SK-N-SH treated with all-trans-retinoic acid at 6 μM for 48 hours (cell line): ENCODE measurements at regions not wholly inside any gene's neighbourhood (a gene's known extent, or its start where the extent isn't known, plus 50 kb on each side); places are given as distances from the start of the nearest gene placed in this dataset.

Source experiments
- ATAC-seq: fragments of 200-7000 bp; cut with Tn5 transposase; 3 replicates; pipeline ENCODE4 v1.9.1; 2020; ENCODE audit warnings: mild to moderate bottlenecking, moderate library complexity
- ARNTL ChIP-seq: fragments of 450-650 bp; formaldehyde crosslinking; IDR thresholded peaks from 2 replicates; pipeline ENCODE4 v1.5.0; 2020; ENCODE audit warnings: low read depth, mild to moderate bottlenecking, moderate library complexity, borderline replicate concordance
- CREB5 ChIP-seq: fragments of 250-450 bp; sonication (Bioruptor Pico); IDR thresholded peaks from 2 replicates; pipeline ENCODE4 v1.5.1; 2020; ENCODE audit warnings: low read depth, mild to moderate bottlenecking, moderate library complexity
- CSDC2 ChIP-seq: fragments of 250-450 bp; sonication (Bioruptor Pico); IDR thresholded peaks from 2 replicates; pipeline ENCODE4 v1.5.0; 2020; ENCODE audit warnings: mild to moderate bottlenecking, moderate library complexity
- CSRNP3 ChIP-seq: fragments of 250-450 bp; sonication (Bioruptor Pico); IDR thresholded peaks from 2 replicates; pipeline ENCODE4 v1.5.1; 2021; ENCODE audit warnings: mild to moderate bottlenecking, moderate library complexity
- ISL1 ChIP-seq: fragments of 250-450 bp; sonication (Bioruptor Pico); IDR thresholded peaks from 2 replicates; pipeline ENCODE4 v2.1.2; 2022; ENCODE audit warnings: mild to moderate bottlenecking, moderate library complexity
- OSR1 ChIP-seq: fragments of 250-450 bp; sonication (Bioruptor Pico); IDR thresholded peaks from 2 replicates; pipeline ENCODE4 v1.8.0; 2022; ENCODE audit warnings: moderate library complexity, mild to moderate bottlenecking, inconsistent platforms
- PATZ1 ChIP-seq: fragments of 250-450 bp; sonication (Bioruptor Pico); IDR thresholded peaks from 2 replicates; pipeline ENCODE4 v1.8.0; 2020; ENCODE audit warnings: mild to moderate bottlenecking, moderate library complexity, borderline replicate concordance
- POU6F1 ChIP-seq: fragments of 250-450 bp; sonication (Bioruptor Pico); IDR thresholded peaks from 2 replicates; pipeline ENCODE4 v1.8.0; 2021; ENCODE audit warnings: low read depth, mild to moderate bottlenecking, moderate library complexity, borderline replicate concordance
- PPARA ChIP-seq: fragments of 250-450 bp; sonication (Bioruptor Pico); IDR thresholded peaks from 2 replicates; pipeline ENCODE4 v1.5.0; 2020; ENCODE audit warnings: mild to moderate bottlenecking, borderline replicate concordance
- SNAI2 ChIP-seq: fragments of 250-450 bp; sonication (Bioruptor Pico); IDR thresholded peaks from 2 replicates; pipeline ENCODE4 v1.5.0; 2020; ENCODE audit warnings: mild to moderate bottlenecking, moderate library complexity
- TCF4 ChIP-seq: fragments of 250-450 bp; sonication (Bioruptor Pico); IDR thresholded peaks from 2 replicates; pipeline ENCODE4 v1.8.0; 2021; ENCODE audit warnings: mild to moderate bottlenecking, moderate library complexity, borderline replicate concordance
- TOX ChIP-seq: fragments of 250-450 bp; sonication (Bioruptor Pico); IDR thresholded peaks from 2 replicates; pipeline ENCODE4 v1.8.0; 2021; ENCODE audit warnings: mild to moderate bottlenecking, moderate library complexity, borderline replicate concordance
- TSHZ2 ChIP-seq: fragments of 250-450 bp; sonication (Bioruptor Pico); IDR thresholded peaks from 2 replicates; pipeline ENCODE4 v1.5.0; 2020; ENCODE audit warnings: mild to moderate bottlenecking, moderate library complexity
- ZC3H10 ChIP-seq: fragments of 250-450 bp; sonication (Bioruptor Pico); IDR thresholded peaks from 2 replicates; pipeline ENCODE4 v1.5.1; 2021; ENCODE audit warnings: mild to moderate bottlenecking, moderate library complexity
- ZFP30 ChIP-seq: fragments of 450-650 bp; formaldehyde crosslinking; IDR thresholded peaks from 2 replicates; pipeline ENCODE4 v1.5.0; 2022; ENCODE audit warnings: mild to moderate bottlenecking, moderate library complexity
- ZNF70 ChIP-seq: fragments of 450-650 bp; formaldehyde crosslinking; IDR thresholded peaks from 2 replicates; pipeline ENCODE4 v1.5.0; 2020; ENCODE audit warnings: mild to moderate bottlenecking, moderate library complexity

- ATAC-seq, result no peak
- TF ChIP-seq ZNF70 (CRISPR knock-in tag) (no peak), ISL1 (CRISPR knock-in tag) (no peak), PPARA (CRISPR knock-in tag) (no peak), CREB5 (CRISPR knock-in tag) (no peak), SNAI2 (no peak), ZFP30 (CRISPR knock-in tag) (no peak), CSDC2 (CRISPR knock-in tag) (no peak), POU6F1 (no peak), PATZ1 (CRISPR knock-in tag) (no peak), ZC3H10 (CRISPR knock-in tag) (no peak)
Observed at GRCh38 chr20:23150304-23151007, 64.3 kb upstream of the CD93 start.

GRCh38 chr20:23149623-23150279 lies 63.6 kb upstream of the CD93 start:
- no peak for ATAC-seq
- TF ChIP-seq TSHZ2 (CRISPR knock-in tag) (no peak), ARNTL (CRISPR knock-in tag) (no peak), TCF4 (no peak), TOX (no peak), CSDC2 (CRISPR knock-in tag) (no peak)

GRCh38 chr20:23148731-23149570 lies 62.8 kb upstream of the CD93 start:
- no peak for TF ChIP-seq PPARA (CRISPR knock-in tag)
- TF ChIP-seq, all 23 proteins: peak for 0
- no peak for ATAC-seq

GRCh38 chr20:23147964-23148730 lies 62.0 kb upstream of the CD93 start:
- peak; percentile 45 for ATAC-seq
- 0 out of 2 replicates have a peak, but pooled peaks have one; percentile 31 for TF ChIP-seq TOX
- TF ChIP-seq OSR1 (CRISPR knock-in tag), result peak; percentile 25; the same call in 1 of the 2 replicates
- no peak for TF ChIP-seq ARNTL (CRISPR knock-in tag)
- no peak for TF ChIP-seq CSRNP3
